ENCODE measurements at regions not wholly inside any gene's neighbourhood (a gene's known extent, or its start where the extent isn't known, plus 50 kb on each side); places are given as distances from the start of the nearest gene placed in this dataset.
"Not testable (repeated sequence)": the region's sequence is repeated elsewhere in the genome, so short reads cannot be mapped to it uniquely, and the experiment has no call there.

DNA sequence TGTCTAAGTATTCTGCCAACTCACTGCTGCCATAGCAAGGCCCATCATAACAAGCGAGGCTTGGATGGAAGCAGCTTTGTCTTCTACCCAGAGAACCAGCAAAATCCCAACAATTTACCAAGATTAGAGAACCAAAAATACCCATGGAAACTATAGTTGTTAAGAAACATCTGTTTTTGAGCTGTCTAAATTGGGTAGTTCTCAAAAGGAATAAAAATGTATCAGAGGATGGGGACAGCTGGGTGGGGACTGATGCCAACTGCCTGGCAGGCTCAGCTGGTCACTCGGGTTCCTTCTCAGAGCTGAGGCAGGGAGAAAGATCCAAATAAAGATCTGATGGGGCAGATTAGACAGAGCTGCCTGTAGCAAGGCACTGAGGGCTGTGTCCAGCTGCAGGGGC lies 85.9 kb upstream of the GRK3 start:
- Histone ChIP-seq H2AFZ (ENCODE audit: low read length) (no peak overlapping the region), H3K79me2 (ENCODE audit: insufficient read depth, low read length) (no peaks in the 10 kb centered on the region), H3K27ac (ENCODE audit: extremely low read length, insufficient read depth, low read length) (no peak overlapping the region), H3K9me3 (ENCODE audit: low read length) (no peaks in the 10 kb centered on the region), H3K4me3 (replicated peaks in 1 of 3; ENCODE audit: insufficient read depth in 1 of 3, low read depth in 2 of 3, low read length in 3 of 3) (no peak overlapping the region), H3K4me2 (ENCODE audit: low read depth, low read length) (no peak overlapping the region), H3K4me1 (ENCODE audit: insufficient read depth, low read length) (no peaks in the 10 kb centered on the region), H3K9ac (ENCODE audit: insufficient read depth, low read depth, low read length) (no peak overlapping the region), H4K20me1 (ENCODE audit: insufficient read depth, low read length) (no peaks in the 10 kb centered on the region), H3K36me3 (replicated peaks in 1 of 2; ENCODE audit: control insufficient read depth in 1 of 2, insufficient read depth in 2 of 2, low read length in 2 of 2) (peaks cover 0 to 3% of the 10 kb centered on the region in 2 experiments; a peak in 4 of 5 replicates), H3K27me3 (ENCODE audit: control insufficient read depth in 1 of 2, insufficient read depth in 2 of 2, low read length in 2 of 2) (no peaks in the 10 kb centered on the region)
- no peak for TF ChIP-seq ZMAT3 (CRISPR knock-in tag; conservative IDR thresholded peaks at IDR 0.05)
- TF ChIP-seq, protein P1, sequence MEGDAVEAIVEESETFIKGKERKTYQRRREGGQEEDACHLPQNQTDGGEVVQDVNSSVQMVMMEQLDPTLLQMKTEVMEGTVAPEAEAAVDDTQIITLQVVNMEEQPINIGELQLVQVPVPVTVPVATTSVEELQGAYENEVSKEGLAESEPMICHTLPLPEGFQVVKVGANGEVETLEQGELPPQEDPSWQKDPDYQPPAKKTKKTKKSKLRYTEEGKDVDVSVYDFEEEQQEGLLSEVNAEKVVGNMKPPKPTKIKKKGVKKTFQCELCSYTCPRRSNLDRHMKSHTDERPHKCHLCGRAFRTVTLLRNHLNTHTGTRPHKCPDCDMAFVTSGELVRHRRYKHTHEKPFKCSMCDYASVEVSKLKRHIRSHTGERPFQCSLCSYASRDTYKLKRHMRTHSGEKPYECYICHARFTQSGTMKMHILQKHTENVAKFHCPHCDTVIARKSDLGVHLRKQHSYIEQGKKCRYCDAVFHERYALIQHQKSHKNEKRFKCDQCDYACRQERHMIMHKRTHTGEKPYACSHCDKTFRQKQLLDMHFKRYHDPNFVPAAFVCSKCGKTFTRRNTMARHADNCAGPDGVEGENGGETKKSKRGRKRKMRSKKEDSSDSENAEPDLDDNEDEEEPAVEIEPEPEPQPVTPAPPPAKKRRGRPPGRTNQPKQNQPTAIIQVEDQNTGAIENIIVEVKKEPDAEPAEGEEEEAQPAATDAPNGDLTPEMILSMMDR (CRISPR knock-in tag; IDR thresholded peaks at IDR 0.05): no peak
- in situ Hi-C loops (cut with HindIII; ENCODE audit: extremely low pct_ligation_motif_present, low pct_unique_long_range_greater_than_20kb) (no loop called here), intact Hi-C loops (cut with micrococcal nuclease; ENCODE audit: unreplicated experiment) (no loop called here)
- ChIA-PET POLR2A (no interaction called here), CTCF (ENCODE audit: low intra/inter-chr PET ratio, low total read pairs) (no interaction called here)
- BruUV-seq (replicated peaks): no TSS peak
- ATAC-seq (no peak), FAIRE-seq (no peak), DNase-seq (ENCODE audit: low spot score) (no peak)
- 98% methylated on average over 2 of the region's 2 CpGs for WGBS (ENCODE audit: low lambda C conversion rate)

DNA sequence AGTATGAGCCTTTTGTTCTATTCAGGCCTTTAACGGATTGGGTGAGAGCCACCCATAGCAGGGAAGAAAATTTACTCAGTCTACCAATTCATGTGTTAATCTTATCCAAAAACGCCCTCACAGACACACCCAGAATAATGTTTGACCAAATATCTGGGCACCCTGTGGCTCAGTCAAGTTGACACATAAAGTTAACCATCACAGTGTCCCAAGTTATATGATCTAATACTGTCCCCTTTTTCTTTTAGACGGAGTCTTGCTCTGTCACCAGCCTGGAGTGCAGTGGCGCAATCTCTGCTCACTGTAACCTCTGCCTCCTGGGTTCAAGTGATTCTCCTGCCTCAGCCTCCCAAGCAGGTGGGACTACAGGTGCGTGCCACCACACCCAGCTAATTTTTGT lies 83.6 kb upstream of the GRK3 start:
- H3K9me3 ChIP-seq (ENCODE audit: low read length); H3K36me3 ChIP-seq (replicated peaks in 1 of 2; ENCODE audit: control insufficient read depth in 1 of 2, insufficient read depth in 2 of 2, low read length in 2 of 2); CTCF ChIA-PET (ENCODE audit: low intra/inter-chr PET ratio, low total read pairs); FAIRE-seq; H3K9ac ChIP-seq (ENCODE audit: insufficient read depth, low read depth, low read length); H3K27ac ChIP-seq (ENCODE audit: extremely low read length, insufficient read depth, low read length); H3K4me2 ChIP-seq (ENCODE audit: low read depth, low read length); POLR2A ChIA-PET; H3K4me1 ChIP-seq (ENCODE audit: insufficient read depth, low read length); H2AFZ ChIP-seq (ENCODE audit: low read length); H3K79me2 ChIP-seq (ENCODE audit: insufficient read depth, low read length); H4K20me1 ChIP-seq (ENCODE audit: insufficient read depth, low read length); intact Hi-C loops (cut with micrococcal nuclease; ENCODE audit: unreplicated experiment); ATAC-seq; in situ Hi-C loops (cut with HindIII; ENCODE audit: extremely low pct_ligation_motif_present, low pct_unique_long_range_greater_than_20kb); H3K4me3 ChIP-seq (replicated peaks in 1 of 3; ENCODE audit: insufficient read depth in 1 of 3, low read depth in 2 of 3, low read length in 3 of 3); DNase-seq (ENCODE audit: low spot score); BruUV-seq (replicated peaks); H3K27me3 ChIP-seq (ENCODE audit: control insufficient read depth in 1 of 2, insufficient read depth in 2 of 2, low read length in 2 of 2): not testable (repeated sequence)
- WGBS (ENCODE audit: low lambda C conversion rate): 95% methylated on average over 5 of the region's 5 CpGs

Data from HepG2 (cell line).